HG03521 (cell line): ENCODE measurements at regions not wholly inside any gene's neighbourhood (a gene's known extent, or its start where the extent isn't known, plus 50 kb on each side); places are given as distances from the start of the nearest gene placed in this dataset.
A peak's percentile ranks its signal among the peaks of the same experiment; 100 is the strongest.
"Not testable (repeated sequence)": the region's sequence is repeated elsewhere in the genome, so short reads cannot be mapped to it uniquely, and the experiment has no call there.

Source experiments
- ATAC-seq: cut with Tn5 transposase; IDR thresholded peaks from one replicate; pipeline ENCODE4 v1.9.1; 2021; ENCODE audit warnings: mild to moderate bottlenecking, moderate library complexity; ENCODE audit not compliant: unreplicated experiment

DNA sequence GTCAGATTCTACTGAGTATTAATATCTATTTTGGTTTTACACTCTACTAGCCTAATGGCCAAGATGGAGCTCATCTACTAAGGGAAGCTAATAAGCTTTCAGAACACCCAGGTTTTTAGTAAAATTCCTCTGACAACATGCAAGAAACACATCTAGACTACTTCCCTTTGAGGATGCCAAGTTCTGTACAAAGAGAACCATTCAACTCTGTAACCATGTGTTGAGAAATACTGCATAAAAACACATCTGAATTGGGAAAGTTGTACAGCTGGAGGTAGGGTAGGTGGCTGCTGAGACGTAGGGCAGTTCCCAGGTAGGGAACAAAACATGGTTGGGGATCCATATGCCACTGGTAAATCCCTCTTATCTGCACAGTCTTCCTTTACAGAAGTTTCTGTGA, 66.2 kb downstream of the SC5D start:
- no peak for ATAC-seq

DNA sequence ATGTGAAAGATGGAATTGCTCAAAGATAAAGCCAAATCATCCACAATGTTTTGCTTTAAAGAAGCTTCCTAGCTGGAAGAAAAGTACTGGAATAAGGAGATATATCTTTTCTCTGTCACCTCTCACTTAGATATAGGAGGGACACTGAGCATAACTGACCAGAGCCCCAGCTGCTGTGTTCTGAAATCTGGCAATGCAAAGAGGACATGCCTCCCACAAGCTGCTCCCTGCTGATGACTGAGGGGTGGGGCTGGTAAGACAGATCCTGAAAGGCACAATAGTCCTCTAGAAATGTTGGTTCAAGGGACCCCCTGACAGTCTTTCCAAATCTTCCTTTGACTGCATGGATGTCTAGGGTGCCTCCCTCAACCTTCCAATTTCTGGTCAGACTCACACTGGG, 67.0 kb downstream of the SC5D start:
- ATAC-seq = no peak

DNA sequence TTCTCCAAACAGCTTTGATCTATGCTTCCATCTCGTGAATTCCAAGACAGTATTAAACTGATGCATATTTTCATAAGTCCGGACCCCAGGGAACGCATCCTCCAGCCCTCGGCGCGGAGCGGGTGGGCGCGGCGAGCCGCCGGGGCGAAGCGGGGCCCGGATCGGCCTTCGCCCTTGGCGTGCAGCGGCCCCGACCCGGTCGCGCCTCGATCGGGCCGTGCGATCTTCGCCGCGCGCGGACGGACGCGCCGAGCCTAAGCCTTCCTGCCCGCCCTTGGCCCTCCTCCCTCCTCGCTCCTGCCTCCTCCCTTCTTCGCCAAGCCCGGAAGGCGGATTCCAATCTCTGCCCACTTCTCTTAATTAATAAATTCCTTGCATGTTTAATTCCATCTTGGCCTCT, 70.4 kb downstream of the SC5D start:
- ATAC-seq = not testable (repeated sequence)

DNA sequence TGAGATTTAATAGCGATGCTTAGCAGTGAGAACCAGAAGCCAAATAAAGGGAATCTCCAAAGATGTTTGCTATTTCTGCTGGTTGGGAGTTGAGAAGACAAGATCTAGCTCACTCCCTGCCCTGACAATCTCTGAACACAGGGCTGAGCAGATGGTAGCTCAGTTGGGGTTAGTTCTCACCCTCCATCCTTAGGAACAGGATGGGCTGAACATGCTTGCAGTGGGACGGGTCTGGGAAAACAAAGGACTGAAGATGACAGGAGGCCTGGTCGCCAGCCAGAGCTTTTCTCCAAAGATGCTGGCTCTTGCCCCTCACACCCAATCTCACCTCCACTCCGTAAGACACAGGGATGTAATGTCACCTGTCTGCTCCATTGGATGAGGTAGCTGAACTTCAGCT, 72.7 kb downstream of the SC5D start:
- no peak for ATAC-seq

DNA sequence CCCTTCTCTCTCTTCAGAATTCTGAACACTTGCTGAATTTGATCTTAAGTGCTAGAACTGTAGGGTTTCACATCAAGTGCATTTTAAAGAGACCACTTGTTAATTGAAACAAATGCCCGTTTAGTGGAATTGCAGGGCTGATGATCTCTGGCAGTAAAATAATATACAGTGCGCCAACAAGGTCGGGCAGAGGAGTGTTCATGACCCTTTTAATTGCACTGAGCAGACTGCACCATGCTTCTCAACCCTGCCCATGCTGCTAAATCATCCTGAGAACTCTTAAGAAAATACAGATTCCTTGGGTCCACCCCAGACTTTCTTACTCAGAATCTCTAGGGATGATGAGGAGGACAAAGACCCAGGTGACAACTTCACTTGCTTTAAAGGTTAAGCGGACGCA, 73.5 kb downstream of the SC5D start:
- ATAC-seq = no peak

DNA sequence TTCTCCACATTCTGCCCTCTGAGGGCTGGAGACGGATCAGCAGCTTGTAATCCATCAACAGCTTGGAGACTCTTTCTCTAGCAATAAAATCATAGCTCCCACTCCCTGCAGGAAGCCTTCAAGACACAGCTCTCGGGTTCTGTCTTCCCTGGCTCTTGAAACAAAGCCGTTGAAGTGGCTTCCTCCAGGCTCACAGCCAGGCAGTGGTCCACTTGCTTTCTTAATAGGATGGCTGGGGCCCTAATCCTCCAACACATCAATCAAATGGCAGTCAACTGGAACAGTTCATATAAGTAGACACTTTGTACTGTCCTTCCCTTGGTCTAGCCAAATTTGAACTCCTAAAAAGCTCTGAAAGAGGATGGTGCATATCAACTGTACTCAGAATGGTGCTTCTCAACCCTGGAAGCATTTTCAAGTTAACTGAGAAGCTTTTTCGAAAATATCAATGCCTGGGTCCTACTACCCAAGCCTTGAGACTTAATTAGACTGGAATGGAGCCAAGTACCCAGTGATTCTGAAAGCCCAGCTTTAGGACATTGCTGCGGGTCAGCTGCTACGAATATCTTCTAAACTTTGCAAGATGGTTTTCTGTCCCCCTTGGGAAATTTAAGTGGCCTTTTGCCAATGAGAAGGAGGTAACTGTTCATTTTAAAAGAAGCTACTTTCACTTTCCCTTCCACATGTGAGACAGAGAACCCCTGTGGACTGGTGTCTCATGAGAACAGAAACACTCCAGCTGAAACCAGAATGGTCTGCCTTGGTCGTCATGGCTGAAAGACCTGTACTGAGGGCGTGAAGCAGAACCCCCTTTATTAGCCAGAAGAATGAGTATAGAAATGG, 74.7 kb downstream of the SC5D start:
- ATAC-seq = peak; percentile 90

DNA sequence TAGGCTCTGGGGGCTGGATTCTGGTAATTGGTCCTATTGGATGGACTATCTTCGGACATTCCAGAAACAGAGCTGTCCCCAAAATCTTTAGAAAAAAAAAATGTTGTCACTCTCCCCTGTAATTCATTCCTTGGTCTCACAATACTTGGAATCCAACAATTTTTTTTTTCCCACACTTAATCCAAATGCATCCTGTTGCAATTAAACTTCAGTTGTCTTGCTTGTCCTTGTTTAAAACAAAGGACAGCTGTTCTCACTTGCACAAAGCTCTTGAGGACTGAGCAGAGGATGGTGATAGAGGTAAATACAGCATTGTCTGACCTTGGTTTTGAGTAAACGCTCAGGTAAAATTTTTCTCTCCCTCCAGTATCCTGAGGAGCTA, 75.3 kb downstream of the SC5D start:
- ATAC-seq = no peak

DNA sequence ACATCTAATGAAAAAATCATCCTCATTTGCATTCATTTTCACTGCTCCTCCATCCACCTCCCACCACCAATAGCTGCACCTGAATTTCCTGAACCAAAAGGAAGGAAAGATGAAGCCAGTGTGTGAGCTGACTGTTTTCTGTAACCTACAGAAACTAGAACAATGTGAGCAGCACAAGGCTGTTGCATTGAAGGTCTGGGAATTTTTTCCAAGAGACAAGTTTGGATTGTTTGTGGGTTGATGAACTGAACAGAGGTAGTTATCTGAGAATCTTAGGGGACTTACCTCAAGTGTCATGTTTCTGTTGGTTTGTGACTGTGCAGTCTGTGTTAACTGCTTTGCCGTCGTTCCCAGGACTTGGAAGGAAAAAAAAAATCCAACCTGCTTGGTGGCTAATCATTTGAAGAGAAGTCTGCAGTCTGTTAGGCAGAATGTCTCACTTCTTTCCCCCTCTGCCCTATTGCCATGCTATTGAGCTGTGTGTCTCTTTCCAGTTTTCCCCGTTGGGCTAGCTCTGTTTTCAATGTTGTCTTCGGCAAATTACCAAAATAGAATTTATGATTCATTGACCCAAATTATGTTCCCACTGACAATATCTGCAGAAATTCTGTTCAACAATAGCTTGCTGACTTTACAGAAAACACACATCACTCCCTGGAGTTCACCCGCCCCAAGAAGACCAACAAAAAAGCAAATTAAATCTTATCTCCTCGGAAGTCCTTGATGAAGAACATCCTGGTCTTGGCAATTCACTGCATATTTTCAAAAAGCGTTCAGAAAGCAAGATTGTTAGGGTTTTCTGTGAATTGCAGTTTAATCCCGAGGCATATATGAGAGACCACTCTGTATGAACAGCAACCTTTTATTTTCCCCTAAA, 76.0 kb downstream of the SC5D start:
- no peak for ATAC-seq

DNA sequence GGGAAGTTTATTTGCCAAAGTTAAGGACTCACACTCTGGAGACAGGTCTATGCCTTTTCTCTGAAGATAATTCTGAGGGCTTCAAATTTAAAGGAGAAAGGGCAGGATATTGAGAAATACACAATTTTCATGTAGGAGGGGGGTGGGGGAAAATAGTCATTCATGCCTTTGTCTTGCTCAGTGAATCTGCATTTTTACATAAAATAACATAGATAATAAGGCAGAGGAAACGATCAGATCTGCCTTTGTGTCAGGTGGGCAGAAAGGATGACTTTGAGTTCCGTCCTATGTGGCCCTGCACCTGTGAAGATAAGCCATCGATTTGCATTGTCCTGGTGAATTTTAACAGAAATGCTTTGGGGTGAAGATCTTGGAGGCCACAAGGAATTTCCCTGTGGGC, 76.8 kb downstream of the SC5D start:
- no peak for ATAC-seq

DNA sequence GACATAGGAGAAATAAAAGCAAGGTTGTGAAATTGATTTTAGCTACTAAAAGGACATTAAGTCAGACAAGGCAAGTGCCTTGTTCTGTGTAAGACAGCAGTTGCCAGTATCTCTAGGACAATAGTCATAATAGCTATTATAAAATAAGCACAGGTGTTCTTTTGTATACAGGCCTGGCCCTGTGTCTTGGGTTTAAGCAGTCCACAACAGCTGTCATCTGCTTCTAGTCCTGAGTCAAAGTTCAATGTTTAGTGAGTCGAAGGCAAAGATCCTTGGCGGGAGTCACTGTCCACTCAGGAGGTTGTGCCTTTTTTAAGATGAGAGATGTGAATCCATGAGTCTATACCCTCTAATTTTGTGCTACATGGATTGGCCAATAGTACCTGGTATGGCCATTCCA, 79.5 kb downstream of the SC5D start:
- no peak for ATAC-seq

DNA sequence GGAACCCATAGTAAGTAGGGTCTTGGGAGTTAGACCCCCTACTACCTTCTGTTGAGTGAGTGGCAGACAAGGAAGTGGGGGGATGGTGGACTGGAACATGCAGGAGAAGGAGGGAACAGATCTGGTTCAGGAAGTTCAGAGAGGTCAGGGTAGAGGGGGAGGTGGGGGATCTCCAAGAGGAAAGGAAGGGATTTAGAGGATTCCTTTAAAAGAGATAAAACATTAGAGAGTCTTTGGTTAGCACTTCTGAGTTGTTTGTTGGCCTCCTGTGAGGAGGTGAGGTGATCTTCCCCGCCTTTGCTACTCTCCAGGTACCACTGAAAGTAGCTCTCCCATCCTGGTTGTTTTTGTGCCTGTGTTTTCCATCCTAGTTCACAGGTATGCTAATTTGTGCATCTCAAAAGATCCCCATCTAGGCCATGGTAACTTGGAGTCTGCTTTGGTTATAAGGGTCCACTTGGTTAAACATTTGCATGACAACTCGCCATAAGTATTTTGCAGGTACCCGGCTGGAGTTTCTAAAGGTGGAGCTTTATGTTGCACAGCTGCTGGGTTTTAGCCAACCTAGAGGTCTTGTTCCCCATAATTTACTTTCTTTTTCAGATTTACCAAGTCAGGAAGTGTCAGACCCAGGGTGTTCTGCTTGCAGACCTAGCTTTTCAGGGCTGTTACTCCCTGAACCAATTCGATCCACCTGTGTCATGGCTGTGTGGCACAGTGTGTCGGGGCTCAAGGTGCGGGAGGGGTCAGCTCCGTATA, 79.3 kb upstream of the SORL1 start:
- ATAC-seq = peak; percentile 88

DNA sequence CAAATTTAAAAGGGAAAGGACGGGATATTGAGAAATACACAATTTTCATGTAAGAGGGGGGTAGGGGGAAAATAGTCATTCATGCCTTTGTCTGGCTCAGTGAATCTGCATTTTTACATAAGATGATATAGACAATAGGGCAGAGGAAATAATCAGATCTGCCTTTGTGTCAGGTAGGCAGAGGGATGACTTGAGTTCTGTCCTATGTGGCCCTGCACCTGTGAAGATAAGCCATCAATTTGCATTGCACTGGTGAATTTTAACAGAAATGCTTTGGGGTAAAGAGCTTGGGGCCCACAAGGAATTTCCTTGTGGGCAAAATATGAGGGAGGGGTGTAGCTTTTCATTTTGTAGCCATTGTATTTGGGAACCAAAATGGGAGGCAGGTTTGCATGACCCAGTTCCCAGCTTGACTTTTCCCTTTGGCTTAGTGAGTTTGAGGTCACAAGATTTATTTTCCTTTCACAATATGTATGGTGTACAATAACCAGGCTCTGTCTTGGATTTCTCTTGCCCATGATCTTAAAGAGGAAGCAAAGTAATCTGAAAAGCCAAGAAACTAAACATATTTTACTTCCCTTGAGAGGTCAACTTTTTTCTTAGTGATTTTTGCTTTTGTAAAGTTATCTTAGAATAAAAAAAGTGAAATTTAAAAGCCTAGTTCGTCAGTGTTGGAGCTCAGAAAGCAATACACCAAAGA, 77.7 kb upstream of the SORL1 start:
- no peak for ATAC-seq

DNA sequence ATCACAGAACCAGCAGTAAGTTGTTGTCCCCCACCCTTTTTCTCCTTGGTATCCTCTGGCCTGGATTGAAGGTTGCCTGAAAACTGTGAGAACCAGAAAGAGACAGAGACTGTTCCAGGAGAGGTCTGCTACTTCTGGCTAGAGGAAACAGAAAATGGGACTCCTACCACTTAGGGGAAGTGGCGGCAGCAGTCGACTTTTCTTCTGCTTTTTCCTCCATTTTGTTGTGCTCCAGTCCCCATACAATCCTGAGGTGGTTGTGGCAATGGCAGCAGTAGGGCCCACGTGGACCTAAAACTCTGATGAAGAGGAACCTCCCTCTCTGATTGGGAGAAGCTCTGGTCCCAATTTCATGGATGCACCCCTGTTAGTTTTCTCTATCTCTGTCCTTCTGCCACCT, 76.0 kb upstream of the SORL1 start:
- no peak for ATAC-seq

DNA sequence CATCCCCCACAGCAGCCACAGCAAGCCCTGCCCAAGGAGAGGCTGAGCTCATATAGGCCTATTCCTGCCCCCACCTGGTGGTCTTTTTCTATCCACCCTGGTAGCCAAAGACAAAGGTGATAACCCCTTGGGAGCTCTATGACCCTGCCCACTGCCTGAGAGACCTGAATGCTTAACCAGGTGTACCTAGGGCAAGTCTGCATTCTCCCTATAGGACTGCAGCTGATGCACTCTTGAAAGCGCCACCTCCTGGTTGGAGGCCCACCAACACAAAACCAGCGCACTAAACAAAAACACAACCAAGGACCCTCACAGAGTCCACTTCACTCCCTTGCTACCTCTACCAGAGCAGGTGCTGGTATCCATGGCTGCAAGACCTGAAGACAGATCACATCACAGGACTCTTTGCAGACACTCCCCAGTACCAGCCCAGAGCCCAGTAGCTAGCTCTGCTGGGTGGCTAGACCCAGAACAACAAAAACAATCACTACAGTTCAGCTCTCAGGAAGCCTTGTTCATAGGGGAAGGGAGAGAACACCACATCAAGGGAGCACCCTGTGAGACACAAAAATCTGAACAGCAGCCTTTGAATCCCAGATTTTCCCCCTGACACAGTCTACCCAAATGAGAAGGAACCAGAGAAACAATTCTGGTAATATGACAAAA, 72.8 kb upstream of the SORL1 start:
- not testable (repeated sequence) for ATAC-seq

DNA sequence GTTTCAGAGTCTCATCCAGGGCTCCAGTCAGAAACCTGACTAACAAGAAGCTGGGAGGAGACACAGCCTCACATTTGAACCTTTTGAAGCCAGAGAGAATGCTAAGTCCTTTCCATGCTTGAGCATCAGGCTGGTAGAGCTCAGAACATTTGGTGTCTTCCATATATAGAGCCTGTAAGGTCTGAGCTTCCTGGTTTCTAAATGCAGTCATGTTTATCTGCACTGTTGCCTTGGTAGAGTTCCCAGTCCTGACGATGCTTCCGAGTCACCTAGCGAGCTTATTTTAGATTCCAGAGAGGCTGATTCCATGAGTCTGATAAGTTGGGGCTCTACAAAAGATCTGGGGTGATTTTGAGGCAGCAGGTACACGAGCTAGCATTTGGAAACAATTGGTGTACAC, 68.4 kb upstream of the SORL1 start:
- ATAC-seq = no peak

DNA sequence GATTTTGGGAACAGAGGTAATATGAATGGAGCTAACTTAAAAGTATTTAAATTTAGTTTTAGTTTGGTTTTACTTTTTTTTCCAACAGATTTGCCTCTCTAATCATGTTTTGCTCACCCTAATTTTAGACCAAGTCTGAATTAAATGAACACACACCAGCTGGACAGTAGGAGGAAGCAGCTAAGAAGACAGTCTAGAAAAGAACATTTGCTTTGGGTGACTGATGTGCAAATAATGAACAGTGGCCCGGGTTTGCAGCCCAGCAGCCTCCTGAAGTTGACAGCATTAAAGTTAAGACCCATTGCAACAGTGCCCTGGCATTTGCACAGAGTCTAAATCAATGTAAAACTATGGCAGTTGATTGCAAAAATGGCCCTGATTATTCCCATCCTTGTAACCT, 66.4 kb upstream of the SORL1 start:
- no peak for ATAC-seq
